ENCODE measurements at regions not wholly inside any gene's neighbourhood (a gene's known extent, or its start where the extent isn't known, plus 50 kb on each side); places are given as distances from the start of the nearest gene placed in this dataset.

DNA sequence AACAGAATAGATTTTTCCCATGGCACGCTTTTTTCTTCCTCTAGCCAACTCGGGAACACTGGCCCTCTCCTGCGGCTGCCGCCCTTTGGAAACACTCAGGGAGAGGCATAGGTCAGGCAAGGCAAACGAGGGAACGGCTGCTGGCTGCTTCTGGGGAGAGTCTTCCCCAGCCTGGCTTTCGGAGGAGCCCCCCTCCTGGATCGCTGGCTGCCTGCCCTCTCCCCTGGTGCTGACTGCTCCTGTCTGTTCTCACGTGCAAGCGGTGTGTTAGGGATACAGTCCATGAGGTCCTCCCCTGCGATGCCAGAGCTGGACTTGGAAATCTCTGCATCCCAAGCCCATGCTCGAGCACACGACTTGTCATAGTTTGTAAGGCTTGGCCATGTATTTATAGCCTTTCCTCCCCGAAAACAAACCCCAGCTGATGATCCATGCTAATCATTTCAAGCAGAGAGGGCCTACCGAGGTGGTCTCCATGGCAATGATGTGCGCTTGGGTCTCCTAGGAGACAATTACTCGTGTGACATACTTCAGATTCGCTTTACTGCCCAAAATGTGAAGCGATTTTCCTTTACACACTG, 315.6 kb upstream of the ATP10A start:
- TF ChIP-seq, protein P1, sequence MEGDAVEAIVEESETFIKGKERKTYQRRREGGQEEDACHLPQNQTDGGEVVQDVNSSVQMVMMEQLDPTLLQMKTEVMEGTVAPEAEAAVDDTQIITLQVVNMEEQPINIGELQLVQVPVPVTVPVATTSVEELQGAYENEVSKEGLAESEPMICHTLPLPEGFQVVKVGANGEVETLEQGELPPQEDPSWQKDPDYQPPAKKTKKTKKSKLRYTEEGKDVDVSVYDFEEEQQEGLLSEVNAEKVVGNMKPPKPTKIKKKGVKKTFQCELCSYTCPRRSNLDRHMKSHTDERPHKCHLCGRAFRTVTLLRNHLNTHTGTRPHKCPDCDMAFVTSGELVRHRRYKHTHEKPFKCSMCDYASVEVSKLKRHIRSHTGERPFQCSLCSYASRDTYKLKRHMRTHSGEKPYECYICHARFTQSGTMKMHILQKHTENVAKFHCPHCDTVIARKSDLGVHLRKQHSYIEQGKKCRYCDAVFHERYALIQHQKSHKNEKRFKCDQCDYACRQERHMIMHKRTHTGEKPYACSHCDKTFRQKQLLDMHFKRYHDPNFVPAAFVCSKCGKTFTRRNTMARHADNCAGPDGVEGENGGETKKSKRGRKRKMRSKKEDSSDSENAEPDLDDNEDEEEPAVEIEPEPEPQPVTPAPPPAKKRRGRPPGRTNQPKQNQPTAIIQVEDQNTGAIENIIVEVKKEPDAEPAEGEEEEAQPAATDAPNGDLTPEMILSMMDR (IDR thresholded peaks at IDR 0.05): no peak
- TF ChIP-seq POLR2A (IDR thresholded peaks at IDR 0.05): no peak
